HUES48 (cell line): ENCODE measurements at regions not wholly inside any gene's neighbourhood (a gene's known extent, or its start where the extent isn't known, plus 50 kb on each side); places are given as distances from the start of the nearest gene placed in this dataset.
"Not testable (repeated sequence)": the region's sequence is repeated elsewhere in the genome, so short reads cannot be mapped to it uniquely, and the experiment has no call there.

ENCODE experiments used
- H3K27ac ChIP-seq: one replicate; pipeline ENCODE4 v1.7.0; 2013; ENCODE audit warnings: low read depth, low read length, inconsistent platforms
- H3K27me3 ChIP-seq: 2 replicates; pipeline ENCODE4 v1.6.1; 2013; ENCODE audit warnings: mild to moderate bottlenecking, low read length; ENCODE audit not compliant: control insufficient read depth, insufficient read depth
- H3K36me3 ChIP-seq: 2 replicates; pipeline ENCODE4 v1.6.1; 2013; ENCODE audit warnings: low read length; ENCODE audit not compliant: control insufficient read depth, insufficient read depth
- H3K4me1 ChIP-seq: 2 replicates; pipeline ENCODE4 v1.6.1; 2013; ENCODE audit warnings: mild to moderate bottlenecking, low read length; ENCODE audit not compliant: control insufficient read depth, insufficient read depth
- H3K4me3 ChIP-seq: 2 replicates; pipeline ENCODE4 v1.5.1; 2013; ENCODE audit warnings: mild to moderate bottlenecking, low read depth, low read length
- H3K9ac ChIP-seq: 2 replicates; pipeline ENCODE4 v1.6.1; 2013; ENCODE audit warnings: mild to moderate bottlenecking, low read depth, low read length, moderate library complexity
- H3K9me3 ChIP-seq: 2 replicates; pipeline ENCODE4 v1.6.1; 2013; ENCODE audit warnings: low read length; ENCODE audit not compliant: control insufficient read depth, insufficient read depth

DNA sequence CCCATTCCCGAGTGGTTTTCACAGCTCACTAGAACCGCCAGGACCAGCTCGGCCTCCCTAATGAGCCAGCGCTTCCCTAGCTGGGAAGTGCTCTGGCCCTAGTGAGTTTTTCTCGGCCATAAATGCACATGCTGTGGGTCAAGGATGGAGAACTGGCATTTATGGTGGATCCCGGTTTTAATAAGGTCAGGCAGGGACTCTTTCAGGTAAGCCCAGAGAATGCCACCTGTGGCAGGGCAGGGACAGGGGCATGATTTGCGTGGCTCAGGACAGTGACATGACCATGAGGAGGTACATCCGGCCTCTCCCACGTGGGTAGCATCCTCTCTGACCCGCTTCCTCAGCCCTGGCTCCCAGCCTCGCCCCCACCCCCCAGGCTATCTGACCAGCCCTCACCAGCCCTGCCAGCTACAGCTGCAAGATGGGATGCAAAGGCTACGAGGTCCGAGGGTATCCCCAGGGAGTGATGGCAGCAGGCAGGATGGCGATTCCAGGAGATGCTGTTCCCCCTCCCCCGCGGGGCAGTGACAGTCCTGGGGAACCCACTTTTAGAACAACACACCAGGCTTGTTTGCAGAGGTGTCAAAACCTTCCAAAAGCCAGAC, 60.3 kb upstream of the ADAMTS2 start:
- no peak overlapping the region for H3K9ac ChIP-seq

GRCh38 chr5:179405054-179405416, 59.8 kb upstream of the ADAMTS2 start:
- peaks cover 16% of the 10 kb centered on the region; the same call in 1 of the 2 replicates for H3K9me3 ChIP-seq
- H3K27ac ChIP-seq = no peak overlapping the region
- no peaks in the 10 kb centered on the region for H3K4me1 ChIP-seq
- H3K36me3 ChIP-seq = no peaks in the 10 kb centered on the region
- H3K9ac ChIP-seq = no peak overlapping the region
- no peaks in the 10 kb centered on the region for H3K27me3 ChIP-seq
- no peak overlapping the region for H3K4me3 ChIP-seq

More for the DNA sequence above, 60.3 kb upstream of the ADAMTS2 start:
- Histone ChIP-seq H3K27ac (no peak overlapping the region), H3K4me1 (no peaks in the 10 kb centered on the region), H3K27me3 (no peaks in the 10 kb centered on the region), H3K4me3 (no peak overlapping the region), H3K36me3 (no peaks in the 10 kb centered on the region), H3K9me3 (peaks cover 12% of the 10 kb centered on the region; the same call in 1 of the 2 replicates)

- Histone ChIP-seq H3K36me3 (no peaks in the 10 kb centered on the region), H3K4me1 (no peaks in the 10 kb centered on the region), H3K27me3 (no peaks in the 10 kb centered on the region), H3K9me3 (peaks cover 18% of the 10 kb centered on the region; the same call in 1 of the 2 replicates), H3K9ac (no peak overlapping the region), H3K27ac (no peak overlapping the region), H3K4me3 (no peak overlapping the region)
Observed at GRCh38 chr5:179404321-179405053, 59.2 kb upstream of the ADAMTS2 start.

DNA sequence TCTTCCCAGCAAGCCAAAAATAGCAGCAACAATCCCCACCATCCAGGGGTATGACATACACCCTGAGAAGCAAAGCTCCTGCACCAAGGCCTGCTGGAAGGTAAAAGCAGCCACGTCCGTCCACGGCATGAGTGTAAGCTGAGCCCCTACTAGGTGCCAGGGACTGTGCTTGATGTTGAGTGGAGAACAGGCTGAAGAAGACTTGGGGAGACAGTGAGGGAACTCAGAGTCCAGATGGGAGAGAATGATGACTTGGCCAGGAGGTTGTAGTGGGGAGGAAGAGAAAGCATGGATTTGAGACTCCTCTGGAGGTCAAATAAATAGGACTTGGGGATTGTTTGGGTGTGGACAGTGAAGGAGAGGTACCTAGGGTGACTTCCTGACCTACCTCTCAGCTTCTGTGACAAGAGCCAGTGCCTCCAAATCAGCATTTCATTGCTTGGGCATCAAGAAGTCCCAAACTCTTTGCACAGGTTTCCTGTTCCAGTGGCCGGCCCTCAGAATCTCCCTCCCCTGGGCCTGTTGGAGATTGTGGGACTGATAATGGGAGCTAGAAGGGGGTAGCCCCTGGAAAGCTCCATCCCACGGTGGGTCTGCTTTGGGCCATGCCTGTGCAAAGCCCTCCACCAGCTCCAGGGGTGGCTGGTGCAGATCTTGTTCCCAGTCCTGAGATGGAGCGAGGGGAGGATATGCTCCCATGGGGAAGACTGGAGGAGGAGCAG, 58.3 kb upstream of the ADAMTS2 start:
- no peaks in the 10 kb centered on the region for H3K27me3 ChIP-seq
- no peaks in the 10 kb centered on the region for H3K36me3 ChIP-seq
- no peak overlapping the region for H3K9ac ChIP-seq
- no peak overlapping the region for H3K4me3 ChIP-seq
- H3K9me3 ChIP-seq = peaks cover 25% of the 10 kb centered on the region
- H3K27ac ChIP-seq = no peak overlapping the region
- no peaks in the 10 kb centered on the region for H3K4me1 ChIP-seq

GRCh38 chr5:179400435-179400834, 55.2 kb upstream of the ADAMTS2 start:
- not testable (repeated sequence) for H3K4me1 ChIP-seq, H3K27me3 ChIP-seq, H3K27ac ChIP-seq, H3K9ac ChIP-seq, H3K36me3 ChIP-seq, H3K4me3 ChIP-seq
- H3K9me3 ChIP-seq = peaks cover 35% of the 10 kb centered on the region

GRCh38 chr5:179400020-179400419, 54.8 kb upstream of the ADAMTS2 start:
- no peak overlapping the region for H3K9ac ChIP-seq
- no peaks in the 10 kb centered on the region for H3K4me1 ChIP-seq
- H3K36me3 ChIP-seq = no peaks in the 10 kb centered on the region
- peaks cover 38% of the 10 kb centered on the region for H3K9me3 ChIP-seq
- H3K27me3 ChIP-seq = no peaks in the 10 kb centered on the region
- H3K4me3 ChIP-seq = no peak overlapping the region
- no peak overlapping the region for H3K27ac ChIP-seq

DNA sequence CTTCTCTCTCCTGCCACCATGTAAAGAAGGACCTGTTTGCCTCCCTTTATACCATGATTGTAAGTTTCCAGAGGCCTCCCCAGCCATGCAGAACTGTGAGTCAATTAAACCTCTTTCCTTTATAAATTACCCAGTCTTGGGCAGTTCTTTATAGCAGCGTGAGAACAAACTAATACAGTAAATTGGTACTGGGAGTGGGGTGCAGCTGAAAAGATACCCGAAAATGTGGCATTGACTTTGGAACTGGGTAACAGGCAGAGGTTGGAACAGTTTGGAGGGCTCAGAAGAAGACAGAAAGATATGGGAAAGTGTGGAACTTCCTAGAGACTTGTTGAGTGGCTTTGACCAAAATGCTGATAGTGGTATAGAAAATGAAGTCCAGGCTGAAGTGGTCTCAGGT, 54.1 kb upstream of the ADAMTS2 start:
- H3K4me1 ChIP-seq, H3K9ac ChIP-seq, H3K27me3 ChIP-seq, H3K4me3 ChIP-seq, H3K27ac ChIP-seq, H3K36me3 ChIP-seq: not testable (repeated sequence)
- peaks cover 41% of the 10 kb centered on the region for H3K9me3 ChIP-seq

GRCh38 chr5:179397516-179397915, 52.3 kb upstream of the ADAMTS2 start:
- H3K27me3 ChIP-seq = no peaks in the 10 kb centered on the region
- no peak overlapping the region for H3K27ac ChIP-seq
- H3K9me3 ChIP-seq = peaks cover 59% of the 10 kb centered on the region
- no peaks in the 10 kb centered on the region for H3K4me1 ChIP-seq
- no peak overlapping the region for H3K9ac ChIP-seq
- no peaks in the 10 kb centered on the region for H3K36me3 ChIP-seq
- H3K4me3 ChIP-seq = no peak overlapping the region
